ENCODE measurements at regions not wholly inside any gene's neighbourhood (a gene's known extent, or its start where the extent isn't known, plus 50 kb on each side); places are given as distances from the start of the nearest gene placed in this dataset.

- no TSS peak for BruUV-seq (replicated peaks)
- Histone ChIP-seq H3K18ac (ENCODE audit: low read depth, low read length) (no peak overlapping the region), H3K14ac (replicated peaks; ENCODE audit: low read depth, low read length) (no peak overlapping the region), H3K4me1 (ENCODE audit: control insufficient read depth, insufficient read depth, low read length) (peaks cover 13% of the 10 kb centered on the region), H3K27ac (ENCODE audit: insufficient read depth, low read length) (no peak overlapping the region), H2AK9ac (replicated peaks; ENCODE audit: low read depth, low read length, poor library complexity) (no peak overlapping the region), H3K56ac (ENCODE audit: extremely low read depth, insufficient read depth, low read length) (no peak overlapping the region), H3K4me2 (ENCODE audit: low read depth, low read length) (no peak overlapping the region), H3K9ac (ENCODE audit: low read depth, low read length) (no peak overlapping the region), H3K4ac (ENCODE audit: low read depth, low read length) (no peak overlapping the region), H2BK5ac (ENCODE audit: low read depth, low read length, poor library complexity, severe bottlenecking) (no peak overlapping the region), H3K36me3 (ENCODE audit: control insufficient read depth, insufficient read depth, low read length) (no peaks in the 10 kb centered on the region), H3K79me1 (ENCODE audit: low read depth in 1 of 2, low read length in 2 of 2) (no peaks in the 10 kb centered on the region), H3K27me3 (ENCODE audit: control insufficient read depth, insufficient read depth, low read length) (no peaks in the 10 kb centered on the region), H2AFZ (replicated peaks; ENCODE audit: low read length, poor library complexity) (no peak overlapping the region), H3K9me3 (ENCODE audit: control insufficient read depth, insufficient read depth, low read length) (no peaks in the 10 kb centered on the region), H3K23ac (ENCODE audit: low read depth, low read length) (no peak overlapping the region), H4K8ac (ENCODE audit: low read depth in 2 of 2, low read length in 2 of 2) (no peak overlapping the region), H4K20me1 (ENCODE audit: insufficient read depth, low read length) (no peaks in the 10 kb centered on the region), H3K4me3 (ENCODE audit: insufficient read depth, low read depth, low read length) (no peak overlapping the region), H2AK5ac (ENCODE audit: low read depth, low read length) (no peak overlapping the region), H2BK120ac (ENCODE audit: low read depth, low read length) (no peak overlapping the region), H2BK15ac (ENCODE audit: low read depth, low read length) (no peak overlapping the region), H2BK20ac (ENCODE audit: low read depth, low read length) (no peak overlapping the region), H3K9me1 (ENCODE audit: insufficient read depth, low read length) (peaks cover 10% of the 10 kb centered on the region), H4K91ac (ENCODE audit: insufficient read depth, low read depth, low read length) (no peak overlapping the region), H4K5ac (ENCODE audit: low read depth, low read length) (no peak overlapping the region)
- no CpG with 5 or more reads among the region's 1 CpG for WGBS, 2 experiments (ENCODE audit: extremely low coverage in 2 of 2, insufficient read length in 1 of 2)
- POLR2A ChIA-PET (ENCODE audit: unreplicated experiment): no interaction called here
- in situ Hi-C loops (cut with MboI; ENCODE audit: low sequenced_read_pairs): no loop called here
- dilution Hi-C loops (cut with HindIII; ENCODE audit: low sequenced_read_pairs, unreplicated experiment): no loop called here
- no peak for DNase-seq
- intact Hi-C loops (cut with micrococcal nuclease): no loop called here
- TF ChIP-seq SMC3 (IDR thresholded peaks at IDR 0.05; ENCODE audit: low read depth, low read length) (no peak), RFX5 (IDR thresholded peaks at IDR 0.05; ENCODE audit: low read depth, low read length) (no peak), MXI1 (IDR thresholded peaks at IDR 0.05; ENCODE audit: borderline replicate concordance, low read depth, low read length) (no peak), CHD1 (IDR thresholded peaks at IDR 0.05; ENCODE audit: low read depth, low read length) (no peak), NFE2L2 (IDR thresholded peaks at IDR 0.05; ENCODE audit: low read depth, low read length) (no peak), CTCF (conservative IDR thresholded peaks at IDR 0.05; ENCODE audit: low read depth, low read length) (no peak), CEBPB (IDR thresholded peaks at IDR 0.05; ENCODE audit: low read depth, low read length) (no peak), RCOR1 (IDR thresholded peaks at IDR 0.05; ENCODE audit: insufficient replicate concordance, low read length) (no peak), RAD21 (IDR thresholded peaks at IDR 0.05; ENCODE audit: low read length) (no peak), MAZ (IDR thresholded peaks at IDR 0.05; ENCODE audit: borderline replicate concordance, low read depth, low read length) (no peak), POLR2A (IDR thresholded peaks at IDR 0.05; ENCODE audit: low read depth, low read length) (no peak), FOS (IDR thresholded peaks at IDR 0.05; ENCODE audit: low read depth, low read length) (no peak), BHLHE40 (IDR thresholded peaks at IDR 0.05; ENCODE audit: low read depth, low read length) (no peak), USF2 (IDR thresholded peaks at IDR 0.05; ENCODE audit: low read depth, low read length) (no peak), MAFK (IDR thresholded peaks at IDR 0.05; ENCODE audit: low read depth, low read length) (no peak)
- TF ChIP-seq, protein P1, sequence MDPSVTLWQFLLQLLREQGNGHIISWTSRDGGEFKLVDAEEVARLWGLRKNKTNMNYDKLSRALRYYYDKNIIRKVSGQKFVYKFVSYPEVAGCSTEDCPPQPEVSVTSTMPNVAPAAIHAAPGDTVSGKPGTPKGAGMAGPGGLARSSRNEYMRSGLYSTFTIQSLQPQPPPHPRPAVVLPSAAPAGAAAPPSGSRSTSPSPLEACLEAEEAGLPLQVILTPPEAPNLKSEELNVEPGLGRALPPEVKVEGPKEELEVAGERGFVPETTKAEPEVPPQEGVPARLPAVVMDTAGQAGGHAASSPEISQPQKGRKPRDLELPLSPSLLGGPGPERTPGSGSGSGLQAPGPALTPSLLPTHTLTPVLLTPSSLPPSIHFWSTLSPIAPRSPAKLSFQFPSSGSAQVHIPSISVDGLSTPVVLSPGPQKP (IDR thresholded peaks at IDR 0.05; ENCODE audit: borderline replicate concordance, low read depth, low read length): no peak
- ATAC-seq (ENCODE audit: low read depth): no peak
- CTCF ChIA-PET: no interaction called here
These were observed 545.9 kb upstream of the BTBD3 start for GRCh38 chr20:11371831-11372230.
